Keratinocyte (primary cell): ENCODE measurements at regions not wholly inside any gene's neighbourhood (a gene's known extent, or its start where the extent isn't known, plus 50 kb on each side); places are given as distances from the start of the nearest gene placed in this dataset.

Source experiments
- DNase-seq: peaks from one replicate; pipeline ENCODE4 v3.0.0-alpha.2; 2011; ENCODE audit warnings: low read depth, missing footprints, low spot score
- FAIRE-seq: peaks from 2 replicates; lab custom pipeline; 2011; peaks lifted over from hg19 to GRCh38; lab: Jason Lieb, UNC
- H2AFZ ChIP-seq: 2 replicates; pipeline ENCODE4 v1.6.0; 2012; ENCODE audit warnings: low read length, control low read depth, inconsistent platforms; ENCODE audit not compliant: control insufficient read depth
- H3K27ac ChIP-seq: 2 replicates; pipeline ENCODE4 v1.5.1; 2011; ENCODE audit warnings: low read length; ENCODE audit not compliant: control insufficient read depth, insufficient read depth
- H3K27me3 ChIP-seq: 3 replicates; pipeline ENCODE4 v1.6.0; 2011; ENCODE audit warnings: low read length; ENCODE audit not compliant: control insufficient read depth, insufficient read depth; ENCODE audit errors: extremely low read depth
- H3K36me3 ChIP-seq, 2 experiments: 2 replicates in 1 of 2; 3 replicates in 1 of 2; pipeline ENCODE4 v1.5.1; 2011; ENCODE audit warnings: low read length in 2 of 2, mild to moderate bottlenecking in 1 of 2; ENCODE audit not compliant: control insufficient read depth in 2 of 2, insufficient read depth in 2 of 2; ENCODE audit errors: extremely low read depth in 1 of 2
- H3K4me1 ChIP-seq: 3 replicates; pipeline ENCODE4 v1.5.1; 2011; ENCODE audit warnings: low read length; ENCODE audit not compliant: control insufficient read depth, insufficient read depth; ENCODE audit errors: extremely low read depth
- H3K4me2 ChIP-seq: 3 replicates; pipeline ENCODE4 v1.6.0; 2011; ENCODE audit warnings: low read depth, low read length; ENCODE audit not compliant: control insufficient read depth, insufficient read depth; ENCODE audit errors: extremely low read depth
- H3K4me3 ChIP-seq, 3 experiments: fragments of 200-600 bp in 1 of 3; sonication (generic) in 1 of 3; 2 replicates in 2 of 3; 3 replicates in 1 of 3; pipeline ENCODE4 v1.5.1; 2011 to 2016; ENCODE audit warnings: low read length in 3 of 3, mild to moderate bottlenecking in 3 of 3, control low read depth in 2 of 3, inconsistent platforms in 1 of 3, low read depth in 1 of 3, mixed read lengths in 1 of 3, mixed run types in 1 of 3, moderate library complexity in 1 of 3; ENCODE audit not compliant: control insufficient read depth in 2 of 3, insufficient read depth in 2 of 3; ENCODE audit errors: extremely low read depth in 1 of 3
- H3K79me2 ChIP-seq: 2 replicates; pipeline ENCODE4 v1.6.0; 2012; ENCODE audit warnings: low read length; ENCODE audit not compliant: control insufficient read depth, insufficient read depth
- H3K9ac ChIP-seq: 3 replicates; pipeline ENCODE4 v1.6.0; 2011; ENCODE audit warnings: low read length; ENCODE audit not compliant: control insufficient read depth, insufficient read depth; ENCODE audit errors: extremely low read depth
- H3K9me1 ChIP-seq: 3 replicates; pipeline ENCODE4 v1.6.0; 2011; ENCODE audit warnings: low read length; ENCODE audit not compliant: control insufficient read depth, insufficient read depth; ENCODE audit errors: extremely low read depth
- H3K9me3 ChIP-seq: 2 replicates; pipeline ENCODE4 v1.5.1; 2012; ENCODE audit warnings: low read depth, low read length; ENCODE audit not compliant: control insufficient read depth
- H4K20me1 ChIP-seq: 3 replicates; pipeline ENCODE4 v1.6.0; 2011; ENCODE audit warnings: low read length; ENCODE audit not compliant: control insufficient read depth, insufficient read depth; ENCODE audit errors: extremely low read depth
- EZH2 ChIP-seq: IDR thresholded peaks from one replicate; pipeline ENCODE4 v1.6.1; 2012; ENCODE audit warnings: inconsistent platforms, mild to moderate bottlenecking, low read length, moderate library complexity
- dilution Hi-C: fragments of 300-500 bp; cut with MboI; formaldehyde crosslinking; loops from one replicate; pipeline ENCODE4 v1.7.0; 2020; ENCODE audit warnings: low sequenced_read_pairs; ENCODE audit not compliant: extremely low pct_ligation_motif_present
- TF ChIP-seq, protein P1 (sequence below), 3 experiments: IDR thresholded peaks in 1 of 3; conservative IDR thresholded peaks in 1 of 3; optimal IDR thresholded peaks in 1 of 3; 2 replicates in 2 of 3; 3 replicates in 1 of 3; pipeline versions ENCODE3 to v1.5.1; 2011; ENCODE audit warnings: low read length in 3 of 3, mild to moderate bottlenecking in 3 of 3, moderate library complexity in 2 of 3, control low read depth in 1 of 3, inconsistent platforms in 1 of 3; ENCODE audit not compliant: insufficient read depth in 2 of 3; ENCODE audit errors: extremely low read depth in 1 of 3

DNA sequence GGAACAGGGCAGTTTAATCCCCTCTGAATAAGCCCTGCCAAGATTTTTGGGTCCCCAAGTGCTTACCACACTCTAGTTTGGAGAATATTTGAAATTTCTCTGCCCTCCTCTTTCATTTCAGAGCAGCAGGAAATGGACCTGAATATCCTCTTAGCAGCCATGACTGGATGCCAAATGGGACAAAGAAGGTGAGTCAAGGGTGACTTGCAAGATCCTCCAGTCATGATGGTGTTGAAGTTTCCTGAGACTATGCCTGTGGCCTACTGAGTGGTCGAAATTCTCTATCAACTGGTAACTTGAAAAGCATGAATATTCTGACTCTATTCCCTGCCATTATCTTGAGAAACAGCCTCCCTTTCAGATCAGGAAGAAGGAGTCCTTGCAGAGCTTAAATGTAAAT lies 1674.7 kb upstream of the SEL1L start:
- no peaks in the 10 kb centered on the region for H3K9me1 ChIP-seq
- DNase-seq (no peak), FAIRE-seq (no peak)
- H3K36me3 ChIP-seq: no peaks in the 10 kb centered on the region
- H4K20me1 ChIP-seq: no peaks in the 10 kb centered on the region
- no peaks in the 10 kb centered on the region for H3K4me1 ChIP-seq
- no peaks in the 10 kb centered on the region for H3K9me3 ChIP-seq
- H3K79me2 ChIP-seq: no peaks in the 10 kb centered on the region
- H3K4me2 ChIP-seq: no peak overlapping the region
- H2AFZ ChIP-seq: no peak overlapping the region
- H3K4me3 ChIP-seq: no peak overlapping the region
- H3K9ac ChIP-seq: no peak overlapping the region
- TF ChIP-seq EZH2: no peak
- TF ChIP-seq, protein P1, sequence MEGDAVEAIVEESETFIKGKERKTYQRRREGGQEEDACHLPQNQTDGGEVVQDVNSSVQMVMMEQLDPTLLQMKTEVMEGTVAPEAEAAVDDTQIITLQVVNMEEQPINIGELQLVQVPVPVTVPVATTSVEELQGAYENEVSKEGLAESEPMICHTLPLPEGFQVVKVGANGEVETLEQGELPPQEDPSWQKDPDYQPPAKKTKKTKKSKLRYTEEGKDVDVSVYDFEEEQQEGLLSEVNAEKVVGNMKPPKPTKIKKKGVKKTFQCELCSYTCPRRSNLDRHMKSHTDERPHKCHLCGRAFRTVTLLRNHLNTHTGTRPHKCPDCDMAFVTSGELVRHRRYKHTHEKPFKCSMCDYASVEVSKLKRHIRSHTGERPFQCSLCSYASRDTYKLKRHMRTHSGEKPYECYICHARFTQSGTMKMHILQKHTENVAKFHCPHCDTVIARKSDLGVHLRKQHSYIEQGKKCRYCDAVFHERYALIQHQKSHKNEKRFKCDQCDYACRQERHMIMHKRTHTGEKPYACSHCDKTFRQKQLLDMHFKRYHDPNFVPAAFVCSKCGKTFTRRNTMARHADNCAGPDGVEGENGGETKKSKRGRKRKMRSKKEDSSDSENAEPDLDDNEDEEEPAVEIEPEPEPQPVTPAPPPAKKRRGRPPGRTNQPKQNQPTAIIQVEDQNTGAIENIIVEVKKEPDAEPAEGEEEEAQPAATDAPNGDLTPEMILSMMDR (optimal IDR thresholded peaks at IDR 0.05 in 1 of 3, IDR thresholded peaks at IDR 0.05 in 1 of 3, conservative IDR thresholded peaks at IDR 0.05 in 1 of 3; ENCODE audit: extremely low read depth in 1 of 3, insufficient read depth in 2 of 3, low read length in 3 of 3): no peak
- no peaks in the 10 kb centered on the region for H3K27me3 ChIP-seq
- no peak overlapping the region for H3K27ac ChIP-seq
- dilution Hi-C loops: no loop called here

DNA sequence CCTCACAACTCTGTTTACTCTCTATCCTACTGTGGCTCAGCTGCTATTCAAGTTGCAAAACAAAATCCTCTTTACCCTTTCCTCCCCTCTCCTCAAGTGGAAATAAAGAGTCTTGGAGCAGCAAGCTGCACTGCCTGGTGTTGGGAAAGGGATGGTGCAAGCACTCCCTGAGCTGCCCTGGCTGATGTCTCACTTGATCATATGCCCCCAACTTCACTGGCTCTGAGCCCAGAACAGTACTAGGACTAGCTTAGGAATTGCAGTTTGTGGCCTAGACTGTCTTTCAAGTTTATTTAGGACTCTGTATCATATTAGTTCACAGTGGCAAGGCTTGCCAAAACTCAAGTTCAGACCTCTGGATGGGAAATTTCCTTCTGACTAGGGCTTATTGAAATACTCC lies 1683.8 kb upstream of the SEL1L start:
- H4K20me1 ChIP-seq: no peaks in the 10 kb centered on the region
- no peaks in the 10 kb centered on the region for H3K79me2 ChIP-seq
- H3K9me1 ChIP-seq: no peaks in the 10 kb centered on the region
- H2AFZ ChIP-seq: no peak overlapping the region
- no peak for TF ChIP-seq EZH2
- TF ChIP-seq, protein P1 (optimal IDR thresholded peaks at IDR 0.05 in 1 of 3, IDR thresholded peaks at IDR 0.05 in 1 of 3, conservative IDR thresholded peaks at IDR 0.05 in 1 of 3; ENCODE audit: extremely low read depth in 1 of 3, insufficient read depth in 2 of 3, low read length in 3 of 3): no peak
- H3K9ac ChIP-seq: no peak overlapping the region
- FAIRE-seq (no peak), DNase-seq (no peak)
- no peaks in the 10 kb centered on the region for H3K27me3 ChIP-seq
- no peaks in the 10 kb centered on the region for H3K36me3 ChIP-seq
- no peak overlapping the region for H3K4me2 ChIP-seq
- no peaks in the 10 kb centered on the region for H3K4me1 ChIP-seq
- dilution Hi-C loops: no loop called here
- no peak overlapping the region for H3K27ac ChIP-seq
- no peaks in the 10 kb centered on the region for H3K9me3 ChIP-seq
- H3K4me3 ChIP-seq: no peak overlapping the region
